ENCODE measurements at regions not wholly inside any gene's neighbourhood (a gene's known extent, or its start where the extent isn't known, plus 50 kb on each side); places are given as distances from the start of the nearest gene placed in this dataset.
A peak's percentile ranks its signal among the peaks of the same experiment; 100 is the strongest.

- peaks cover 58% of the 10 kb centered on the region for H3K4me1 Mint-ChIP-seq
These were observed 73.5 kb upstream of the SERTAD2 start for GRCh38 chr2:64727013-64727767.

DNA sequence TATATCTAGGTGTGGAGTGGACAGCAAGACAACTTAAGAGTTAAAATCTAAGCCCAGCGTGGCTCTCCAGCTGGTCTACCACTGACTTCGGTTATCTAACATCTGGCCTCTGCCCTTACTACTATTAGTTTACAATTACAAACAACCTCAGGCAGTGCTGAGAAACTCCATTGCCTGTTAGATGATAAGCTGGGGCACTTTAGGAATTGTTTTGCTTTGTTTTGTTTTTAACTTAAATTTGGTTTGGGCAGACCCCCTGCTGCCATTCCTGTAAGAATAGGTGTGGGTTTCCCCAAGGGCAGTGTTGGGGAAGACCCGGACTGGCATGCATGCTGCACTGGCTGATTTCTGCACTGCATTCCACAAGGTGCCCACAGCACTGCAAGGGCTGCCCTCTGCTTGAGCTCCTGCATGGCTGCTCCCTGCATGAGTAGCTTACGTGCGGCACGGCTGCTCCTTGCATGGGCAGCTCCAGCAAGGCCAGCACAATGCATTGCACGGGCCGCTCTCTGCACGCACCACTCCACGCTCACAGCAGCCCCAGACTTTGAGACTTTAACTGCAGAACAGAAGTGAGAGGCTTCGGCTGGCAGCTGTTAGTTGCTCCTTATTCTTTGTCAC lies 74.2 kb upstream of the SERTAD2 start:
- no peak for TF ChIP-seq CTCF (IDR thresholded peaks at IDR 0.05; ENCODE audit: unreplicated experiment)
- peak overlapping the region; percentile 47 for H3K27ac Mint-ChIP-seq
- no peaks in the 10 kb centered on the region for H3K36me3 Mint-ChIP-seq
- peaks cover 59% of the 10 kb centered on the region for H3K4me1 Mint-ChIP-seq
- no peak overlapping the region for H3K4me3 Mint-ChIP-seq
- no peak for DNase-seq (ENCODE audit: low spot score in 2 of 2, unreplicated experiment in 2 of 2)
- no peaks in the 10 kb centered on the region for H3K27me3 Mint-ChIP-seq (ENCODE audit: low read depth)
- no peaks in the 10 kb centered on the region for H3K9me3 Mint-ChIP-seq

More at GRCh38 chr2:64727013-64727767, 73.5 kb upstream of the SERTAD2 start:
- H3K4me3 Mint-ChIP-seq: no peak overlapping the region
- DNase-seq (ENCODE audit: low spot score in 2 of 2, unreplicated experiment in 2 of 2): no peak
- H3K27me3 Mint-ChIP-seq (ENCODE audit: low read depth): no peaks in the 10 kb centered on the region
- H3K27ac Mint-ChIP-seq: no peak overlapping the region
- TF ChIP-seq CTCF (IDR thresholded peaks at IDR 0.05; ENCODE audit: unreplicated experiment): no peak
- H3K9me3 Mint-ChIP-seq: no peaks in the 10 kb centered on the region
- H3K36me3 Mint-ChIP-seq: no peaks in the 10 kb centered on the region

DNA sequence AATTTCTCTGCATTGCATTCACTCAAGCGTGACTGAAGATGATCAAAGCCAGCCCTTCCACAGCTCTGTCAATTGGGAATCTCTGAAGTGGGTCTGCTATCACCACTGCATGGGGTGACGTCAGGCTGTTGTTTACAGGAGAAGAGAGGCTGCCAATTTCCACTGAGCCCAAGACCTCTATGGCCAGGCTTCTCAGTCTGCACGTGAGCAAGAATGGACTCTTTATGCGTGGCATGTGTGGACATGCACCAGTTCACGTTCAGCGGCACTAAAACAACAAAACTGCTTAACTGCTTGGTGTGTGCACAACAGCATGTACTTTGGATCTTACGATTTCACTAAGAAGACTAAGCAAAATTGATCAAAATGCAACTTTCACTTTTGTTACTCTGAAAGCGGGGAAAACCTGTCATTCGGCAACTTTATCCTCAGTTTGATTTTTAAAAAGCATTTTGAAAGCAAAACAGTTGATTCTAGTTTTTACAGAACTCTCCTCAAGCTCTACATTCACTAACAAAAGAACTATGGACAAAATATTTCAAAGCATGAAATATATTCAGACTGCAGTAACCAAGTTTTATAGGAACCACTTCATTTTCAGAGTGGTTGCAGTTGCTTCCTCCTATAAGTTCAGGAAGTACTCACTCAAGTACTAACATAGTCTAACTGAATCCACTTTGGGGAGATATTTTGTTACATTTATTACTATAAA lies 77.0 kb upstream of the SERTAD2 start:
- Mint-ChIP-seq H3K9me3 (no peaks in the 10 kb centered on the region), H3K4me3 (peak overlapping the region; percentile 40), H3K36me3 (peaks cover 15% of the 10 kb centered on the region), H3K27me3 (ENCODE audit: low read depth) (no peaks in the 10 kb centered on the region), H3K27ac (peak overlapping the region; percentile 91), H3K4me1 (peaks cover 56% of the 10 kb centered on the region)
- TF ChIP-seq CTCF (IDR thresholded peaks at IDR 0.05; ENCODE audit: unreplicated experiment): no peak
- DNase-seq (ENCODE audit: low spot score in 2 of 2, unreplicated experiment in 2 of 2): no peak

GRCh38 chr2:64731263-64731643 lies 77.5 kb upstream of the SERTAD2 start:
- TF ChIP-seq CTCF (IDR thresholded peaks at IDR 0.05; ENCODE audit: unreplicated experiment): no peak
- Mint-ChIP-seq H3K36me3 (peaks cover 15% of the 10 kb centered on the region), H3K4me3 (peak overlapping the region; percentile 40), H3K27me3 (ENCODE audit: low read depth) (no peaks in the 10 kb centered on the region), H3K4me1 (peaks cover 55% of the 10 kb centered on the region), H3K9me3 (no peaks in the 10 kb centered on the region), H3K27ac (peak overlapping the region; percentile 91)
- no peak for DNase-seq (ENCODE audit: low spot score in 2 of 2, unreplicated experiment in 2 of 2)

DNA sequence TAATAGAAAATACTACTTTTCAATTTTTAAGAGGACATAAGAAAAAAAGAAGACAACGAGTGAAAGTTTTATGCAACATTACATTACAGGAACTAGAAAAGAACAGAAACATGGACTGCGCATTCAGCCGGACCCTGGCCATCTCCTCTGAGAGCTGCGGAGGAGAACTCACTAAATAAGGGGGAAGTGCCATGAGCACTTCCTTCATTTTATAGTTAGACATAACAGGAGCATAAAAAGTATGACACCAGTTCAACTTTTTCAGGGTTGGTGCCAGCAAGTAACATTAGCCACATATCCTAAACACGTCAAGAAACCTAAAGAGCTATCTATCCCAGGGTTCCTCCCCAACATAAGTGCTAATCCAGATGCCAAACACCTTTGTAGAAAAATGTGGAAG lies 78.0 kb upstream of the SERTAD2 start:
- peak overlapping the region; percentile 91 for H3K27ac Mint-ChIP-seq
- no peak for TF ChIP-seq CTCF (IDR thresholded peaks at IDR 0.05; ENCODE audit: unreplicated experiment)
- H3K36me3 Mint-ChIP-seq: peaks cover 15% of the 10 kb centered on the region
- no peaks in the 10 kb centered on the region for H3K9me3 Mint-ChIP-seq
- DNase-seq (ENCODE audit: low spot score in 2 of 2, unreplicated experiment in 2 of 2): no peak
- no peaks in the 10 kb centered on the region for H3K27me3 Mint-ChIP-seq (ENCODE audit: low read depth)
- H3K4me3 Mint-ChIP-seq: no peak overlapping the region
- peaks cover 51% of the 10 kb centered on the region for H3K4me1 Mint-ChIP-seq
